Thoracic aorta (tissue), 2 donors: ENCODE measurements at regions not wholly inside any gene's neighbourhood (a gene's known extent, or its start where the extent isn't known, plus 50 kb on each side); places are given as distances from the start of the nearest gene placed in this dataset.

Experiments
- ATAC-seq: fragments of 150-250 bp; one replicate; pipeline ENCODE4 v1.8.0; 2017; ENCODE audit warnings: low read depth; ENCODE audit not compliant: insufficient number of reproducible peaks, low FRiP score
- DNase-seq: peaks from one replicate; pipeline ENCODE4 v3.0.0-alpha.2; 2020; ENCODE audit warnings: low spot score
- H3K27ac ChIP-seq, 2 donors: fragments of 200-600 bp; sonication (generic); 1 replicate in 1 of 2; 2 replicates in 1 of 2; pipeline ENCODE4 v1.5.1; 2016; ENCODE audit warnings: mild to moderate bottlenecking in 2 of 2, moderate library complexity in 2 of 2
- H3K27me3 ChIP-seq: fragments of 200-600 bp; sonication (generic); replicated peaks from 2 replicates; pipeline ENCODE4 v1.6.0; 2016; ENCODE audit warnings: mild to moderate bottlenecking; ENCODE audit not compliant: insufficient read depth
- H3K36me3 ChIP-seq: fragments of 200-600 bp; sonication (generic); one replicate; pipeline ENCODE4 v1.5.1; 2016
- H3K4me1 ChIP-seq, 2 donors: fragments of 200-600 bp; sonication (generic); 1 replicate in 1 of 2; 2 replicates in 1 of 2; pipeline versions ENCODE4 v1.5.1 to v1.6.0; 2016; ENCODE audit warnings: low read depth in 2 of 2, mild to moderate bottlenecking in 1 of 2; ENCODE audit not compliant: control insufficient read depth in 1 of 2
- H3K4me3 ChIP-seq: fragments of 200-600 bp; sonication (generic); 2 replicates; pipeline ENCODE4 v1.5.1; 2016; ENCODE audit warnings: mild to moderate bottlenecking
- H3K9me3 ChIP-seq: fragments of 200-600 bp; sonication (generic); 2 replicates; pipeline ENCODE4 v1.5.1; 2016
- TF ChIP-seq, protein P1 (sequence below): fragments of 200-600 bp; sonication (generic); IDR thresholded peaks from one replicate; pipeline ENCODE4 v1.5.1; 2019; ENCODE audit warnings: antibody characterized with exemption

DNA sequence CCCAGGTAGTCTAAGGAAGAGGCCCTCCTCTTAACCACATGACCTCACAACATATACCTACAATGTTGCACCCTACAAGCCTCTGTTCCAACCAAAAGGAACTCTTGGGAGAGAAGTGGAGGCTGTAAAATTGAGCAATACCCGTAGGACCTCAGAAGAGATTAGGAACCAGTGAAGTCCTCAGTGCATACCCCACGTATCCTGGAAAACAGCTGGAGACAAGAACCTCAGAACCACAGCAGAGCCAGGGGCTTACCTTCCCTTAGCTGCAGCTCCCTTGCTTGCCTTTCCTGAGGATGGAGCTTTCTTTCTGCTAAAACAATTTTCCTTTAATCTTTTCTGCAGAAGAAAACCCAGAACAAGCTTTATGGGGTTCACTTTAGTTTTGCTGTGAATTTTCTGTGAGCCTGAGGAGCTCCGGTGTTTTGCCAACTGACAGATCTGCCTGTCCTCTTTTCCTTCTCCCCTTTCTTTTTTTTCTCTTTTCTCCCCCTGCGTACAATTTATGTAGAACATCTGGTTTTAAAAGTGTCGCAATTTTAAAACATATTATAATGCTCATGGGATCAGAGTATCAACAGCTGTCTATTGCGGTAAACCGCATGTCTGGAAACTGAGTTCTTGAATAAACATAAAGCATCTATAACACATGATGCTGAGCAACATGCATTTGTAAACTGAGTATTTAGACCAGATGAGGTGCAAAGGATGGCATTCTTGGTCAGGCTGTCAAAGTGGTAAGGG lies 226.4 kb upstream of the MAF start:
- H3K36me3 ChIP-seq = no peaks in the 10 kb centered on the region
- H3K4me3 ChIP-seq = no peak overlapping the region
- H3K4me1 ChIP-seq = no peaks in the 10 kb centered on the region
- TF ChIP-seq, protein P1, sequence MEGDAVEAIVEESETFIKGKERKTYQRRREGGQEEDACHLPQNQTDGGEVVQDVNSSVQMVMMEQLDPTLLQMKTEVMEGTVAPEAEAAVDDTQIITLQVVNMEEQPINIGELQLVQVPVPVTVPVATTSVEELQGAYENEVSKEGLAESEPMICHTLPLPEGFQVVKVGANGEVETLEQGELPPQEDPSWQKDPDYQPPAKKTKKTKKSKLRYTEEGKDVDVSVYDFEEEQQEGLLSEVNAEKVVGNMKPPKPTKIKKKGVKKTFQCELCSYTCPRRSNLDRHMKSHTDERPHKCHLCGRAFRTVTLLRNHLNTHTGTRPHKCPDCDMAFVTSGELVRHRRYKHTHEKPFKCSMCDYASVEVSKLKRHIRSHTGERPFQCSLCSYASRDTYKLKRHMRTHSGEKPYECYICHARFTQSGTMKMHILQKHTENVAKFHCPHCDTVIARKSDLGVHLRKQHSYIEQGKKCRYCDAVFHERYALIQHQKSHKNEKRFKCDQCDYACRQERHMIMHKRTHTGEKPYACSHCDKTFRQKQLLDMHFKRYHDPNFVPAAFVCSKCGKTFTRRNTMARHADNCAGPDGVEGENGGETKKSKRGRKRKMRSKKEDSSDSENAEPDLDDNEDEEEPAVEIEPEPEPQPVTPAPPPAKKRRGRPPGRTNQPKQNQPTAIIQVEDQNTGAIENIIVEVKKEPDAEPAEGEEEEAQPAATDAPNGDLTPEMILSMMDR = no peak
- H3K27ac ChIP-seq = no peak overlapping the region
- no peak for ATAC-seq
- no peak for DNase-seq
- no peaks in the 10 kb centered on the region for H3K27me3 ChIP-seq
- H3K9me3 ChIP-seq = no peaks in the 10 kb centered on the region

DNA sequence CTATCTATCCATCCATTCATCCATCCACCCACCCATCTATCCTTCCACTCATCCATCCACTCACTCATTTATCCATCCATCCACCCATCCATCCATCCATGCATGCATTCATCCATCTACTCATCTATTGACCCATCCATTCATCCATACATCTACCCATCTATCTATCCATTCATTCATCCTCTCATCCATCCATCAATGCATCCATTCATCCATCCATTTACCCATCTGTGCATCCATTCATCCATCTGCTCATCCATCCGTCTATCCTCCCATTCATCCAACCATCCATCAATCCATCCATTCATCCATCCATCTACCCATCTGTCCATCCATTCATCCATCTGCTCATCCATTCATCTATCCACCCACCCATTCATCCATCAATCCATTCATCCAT lies 224.5 kb upstream of the MAF start:
- Histone ChIP-seq H3K27ac (no peak overlapping the region), H3K36me3 (no peaks in the 10 kb centered on the region), H3K4me3 (no peak overlapping the region), H3K9me3 (no peaks in the 10 kb centered on the region), H3K4me1 (no peaks in the 10 kb centered on the region), H3K27me3 (no peaks in the 10 kb centered on the region)
- DNase-seq (no peak), ATAC-seq (no peak)
- TF ChIP-seq, protein P1 = no peak

DNA sequence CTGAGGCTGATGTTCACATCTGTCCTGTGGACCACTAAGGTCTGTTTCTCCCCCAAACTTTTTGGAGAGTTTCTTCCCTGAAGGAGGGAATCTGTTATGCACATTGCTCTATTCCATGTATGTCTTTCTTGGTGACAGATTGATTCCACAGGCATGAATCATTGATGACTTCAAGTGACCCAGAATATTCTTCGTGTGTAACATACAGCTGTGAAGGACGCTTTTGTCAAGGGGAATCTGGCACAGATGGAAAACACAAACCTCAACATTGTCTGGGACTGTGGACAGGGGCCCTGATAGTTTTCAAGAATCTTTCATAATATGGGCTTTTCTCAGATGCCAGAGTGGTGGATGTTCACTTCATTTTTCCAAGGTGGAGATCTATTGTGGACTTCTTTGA lies 223.1 kb upstream of the MAF start:
- no peaks in the 10 kb centered on the region for H3K36me3 ChIP-seq
- H3K27ac ChIP-seq = no peak overlapping the region
- no peaks in the 10 kb centered on the region for H3K4me1 ChIP-seq
- ATAC-seq = no peak
- DNase-seq = no peak
- no peaks in the 10 kb centered on the region for H3K9me3 ChIP-seq
- no peak overlapping the region for H3K4me3 ChIP-seq
- no peaks in the 10 kb centered on the region for H3K27me3 ChIP-seq
- TF ChIP-seq, protein P1 = no peak

DNA sequence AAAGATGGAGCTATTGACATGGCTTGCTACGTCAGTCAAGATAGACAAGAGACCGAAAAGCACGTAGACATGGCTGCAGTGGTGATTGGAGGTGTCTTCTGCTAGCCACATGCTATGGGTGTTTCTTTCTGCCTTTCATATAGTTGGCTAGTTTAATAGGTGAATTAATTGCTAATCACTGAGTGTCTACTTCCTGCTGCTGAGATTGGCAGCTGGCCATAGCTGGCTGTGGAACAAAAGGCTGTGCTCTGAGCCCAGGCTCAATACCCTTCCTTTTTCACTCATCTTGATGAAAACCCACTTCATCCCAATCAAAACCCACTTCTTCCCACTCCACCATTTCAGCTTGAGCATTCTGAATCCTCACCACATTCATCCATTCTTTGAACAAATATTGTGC lies 221.4 kb upstream of the MAF start:
- Histone ChIP-seq H3K36me3 (no peaks in the 10 kb centered on the region), H3K27ac (no peak overlapping the region), H3K9me3 (no peaks in the 10 kb centered on the region), H3K4me3 (no peak overlapping the region), H3K4me1 (no peaks in the 10 kb centered on the region), H3K27me3 (no peaks in the 10 kb centered on the region)
- DNase-seq (no peak), ATAC-seq (no peak)
- TF ChIP-seq, protein P1 = no peak

DNA sequence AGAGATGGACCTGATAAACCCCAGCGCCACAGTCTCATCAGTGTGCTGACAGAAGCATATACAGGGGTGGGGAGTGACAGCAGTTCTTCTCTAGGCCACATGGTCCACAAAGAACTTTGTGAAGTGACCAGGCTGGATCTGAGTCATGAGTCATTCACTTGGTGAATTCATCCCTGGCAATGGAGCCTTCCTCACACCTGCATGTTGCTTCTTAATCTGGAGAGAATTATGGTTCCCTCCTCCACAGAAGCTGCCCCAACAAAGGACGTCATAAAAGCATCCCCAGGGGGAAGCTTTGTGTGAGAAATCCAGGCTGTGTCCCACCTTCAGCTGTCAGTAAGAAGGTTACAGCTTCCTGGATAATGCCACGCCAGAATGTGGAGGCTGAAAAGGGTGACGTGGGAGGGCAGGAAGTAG lies 215.6 kb upstream of the MAF start:
- H3K36me3 ChIP-seq = no peaks in the 10 kb centered on the region
- no peak for ATAC-seq
- DNase-seq = no peak
- no peaks in the 10 kb centered on the region for H3K27me3 ChIP-seq
- no peaks in the 10 kb centered on the region for H3K9me3 ChIP-seq
- H3K4me1 ChIP-seq = no peaks in the 10 kb centered on the region
- no peak overlapping the region for H3K27ac ChIP-seq
- H3K4me3 ChIP-seq = no peak overlapping the region
- TF ChIP-seq, protein P1 = no peak
